HepG2 (cell line): ENCODE measurements at regions not wholly inside any gene's neighbourhood (a gene's known extent, or its start where the extent isn't known, plus 50 kb on each side); places are given as distances from the start of the nearest gene placed in this dataset.

Experiments
- ATAC-seq: fragments of 200-7000 bp; cut with Tn5 transposase; 3 replicates; pipeline ENCODE4 v1.9.1; 2020; ENCODE audit warnings: mild to moderate bottlenecking, moderate library complexity
- BruUV-seq: library from RNA; stranded (reverse); fragments of 400-500 nt; replicated peaks from 2 replicates; lab custom pipeline; 2021; lab: Mats Ljungman, UMichigan
- CTCF ChIA-PET: fragments of 300-600 bp; formaldehyde crosslinking; extraction: SDS; loops from one replicate; lab custom pipeline; 2021; ENCODE audit warnings: low total read pairs, inconsistent platforms, low intra/inter-chr PET ratio; lab: Yijun Ruan, JAX
- POLR2A ChIA-PET: fragments of 350-600 bp; sonication (Branson Sonifier 250); formaldehyde crosslinking; loops from one replicate; lab custom pipeline; 2020; ENCODE audit warnings: antibody characterized with exemption, inconsistent platforms; lab: Yijun Ruan, JAX
- DNase-seq: peaks from one replicate; pipeline ENCODE4 v3.0.0-alpha.2; 2015; ENCODE audit warnings: low spot score
- FAIRE-seq: peaks from 3 replicates; lab custom pipeline; 2011; peaks lifted over from hg19 to GRCh38; lab: Jason Lieb, UNC
- H2AFZ ChIP-seq: one replicate; pipeline ENCODE4 v1.6.1; 2011; ENCODE audit warnings: low read length, inconsistent platforms
- H3K27ac ChIP-seq: fragments of 300-600 bp; 3 replicates; pipeline ENCODE4 v1.8.0; 2011; ENCODE audit warnings: mixed run types, mild to moderate bottlenecking, mixed read lengths, low read length, inconsistent platforms; ENCODE audit not compliant: insufficient read depth; ENCODE audit errors: extremely low read length
- H3K27me3 ChIP-seq, 2 experiments: fragments of 200-600 bp in 1 of 2; 2 replicates in 1 of 2; 3 replicates in 1 of 2; pipeline versions ENCODE4 v1.6.0 to v1.8.0; 2011; ENCODE audit warnings: low read length in 2 of 2, mild to moderate bottlenecking in 2 of 2, moderate library complexity in 2 of 2, inconsistent platforms in 1 of 2; ENCODE audit not compliant: insufficient read depth in 2 of 2, control insufficient read depth in 1 of 2
- H3K36me3 ChIP-seq, 2 experiments: fragments of 200-600 bp in 1 of 2; replicated peaks in 1 of 2; 2 replicates in 1 of 2; 3 replicates in 1 of 2; pipeline versions ENCODE4 v1.5.1 to v1.8.0; 2011; ENCODE audit warnings: low read length in 2 of 2, inconsistent platforms in 1 of 2; ENCODE audit not compliant: insufficient read depth in 2 of 2, control insufficient read depth in 1 of 2
- H3K4me1 ChIP-seq: 2 replicates; pipeline ENCODE4 v1.5.1; 2012; ENCODE audit warnings: low read length, inconsistent platforms; ENCODE audit not compliant: insufficient read depth
- H3K4me2 ChIP-seq: 2 replicates; pipeline ENCODE4 v1.6.0; 2011; ENCODE audit warnings: low read depth, low read length, inconsistent platforms
- H3K4me3 ChIP-seq, 3 experiments: fragments of 200-600 bp in 1 of 3; sonication (generic), shearing (Covaris generic) in 1 of 3; replicated peaks in 1 of 3; 2 replicates each; pipeline ENCODE4 v1.5.1; 2011 to 2016; ENCODE audit warnings: low read length in 3 of 3, inconsistent platforms in 2 of 3, low read depth in 2 of 3, mild to moderate bottlenecking in 2 of 3, control low read depth in 1 of 3, mixed read lengths in 1 of 3; ENCODE audit not compliant: insufficient read depth in 1 of 3
- H3K79me2 ChIP-seq: one replicate; pipeline ENCODE4 v1.6.1; 2011; ENCODE audit warnings: low read length, inconsistent platforms; ENCODE audit not compliant: insufficient read depth
- H3K9ac ChIP-seq: 2 replicates; pipeline ENCODE4 v1.6.0; 2011; ENCODE audit warnings: mild to moderate bottlenecking, low read depth, low read length, inconsistent platforms; ENCODE audit not compliant: insufficient read depth
- H3K9me3 ChIP-seq: 2 replicates; pipeline ENCODE4 v1.5.1; 2012; ENCODE audit warnings: mild to moderate bottlenecking, low read length
- H4K20me1 ChIP-seq: 2 replicates; pipeline ENCODE4 v1.6.0; 2011; ENCODE audit warnings: inconsistent platforms, mild to moderate bottlenecking, low read length, moderate library complexity; ENCODE audit not compliant: insufficient read depth
- ARID5B ChIP-seq: IDR thresholded peaks from 2 replicates; pipeline ENCODE4 v1.4.0; 2020; ENCODE audit warnings: mild to moderate bottlenecking, missing genetic modification reagents
- ESRRA ChIP-seq: sonication (generic); formaldehyde crosslinking; IDR thresholded peaks from 2 replicates; pipeline ENCODE4 v1.5.1; 2020; ENCODE audit warnings: mild to moderate bottlenecking, low read depth, missing genetic modification reagents
- HNF4A ChIP-seq: sonication (generic); formaldehyde crosslinking; IDR thresholded peaks from 2 replicates; pipeline ENCODE4 v1.4.0; 2020; ENCODE audit warnings: missing genetic modification reagents
- HNRNPLL ChIP-seq: fragments of 200-400 bp; formaldehyde crosslinking; IDR thresholded peaks from 2 replicates; pipeline ENCODE4 v1.6.1; 2017; ENCODE audit warnings: mild to moderate bottlenecking, low read depth, low read length; ENCODE audit not compliant: poor library complexity, severe bottlenecking
- HOXA3 ChIP-seq: sonication (generic); formaldehyde crosslinking; IDR thresholded peaks from 2 replicates; pipeline ENCODE4 v1.5.0; 2020; ENCODE audit warnings: missing genetic modification reagents
- JUN ChIP-seq: sonication (generic); formaldehyde crosslinking; IDR thresholded peaks from 2 replicates; pipeline ENCODE4 v1.4.0; 2020; ENCODE audit warnings: mild to moderate bottlenecking, missing genetic modification reagents
- KLF13 ChIP-seq: sonication (generic); formaldehyde crosslinking; IDR thresholded peaks from 2 replicates; pipeline ENCODE4 v1.4.0; 2020; ENCODE audit warnings: mild to moderate bottlenecking, missing genetic modification reagents
- SAFB2 ChIP-seq: sonication (generic); formaldehyde crosslinking; IDR thresholded peaks from 2 replicates; pipeline ENCODE4 v1.5.1; 2020; ENCODE audit warnings: missing genetic modification reagents, low read depth, mild to moderate bottlenecking, borderline replicate concordance
- SIX4 ChIP-seq: sonication (generic); formaldehyde crosslinking; IDR thresholded peaks from 2 replicates; pipeline ENCODE4 v1.4.0; 2020; ENCODE audit warnings: missing genetic modification reagents
- ZNF260 ChIP-seq: sonication (generic); formaldehyde crosslinking; IDR thresholded peaks from 2 replicates; pipeline ENCODE4 v1.4.0; 2020; ENCODE audit warnings: missing genetic modification reagents, low read depth, mild to moderate bottlenecking, borderline replicate concordance
- ZNF451 ChIP-seq: sonication (generic); formaldehyde crosslinking; IDR thresholded peaks from 2 replicates; pipeline ENCODE4 v1.5.0; 2020; ENCODE audit warnings: mild to moderate bottlenecking, missing genetic modification reagents
- ZNF784 ChIP-seq: sonication (generic); formaldehyde crosslinking; IDR thresholded peaks from 2 replicates; pipeline ENCODE4 v1.5.1; 2020; ENCODE audit warnings: missing genetic modification reagents, mild to moderate bottlenecking, borderline replicate concordance
- ZNF83 ChIP-seq: sonication (generic); formaldehyde crosslinking; IDR thresholded peaks from 2 replicates; pipeline ENCODE4 v1.4.0; 2020; ENCODE audit warnings: missing genetic modification reagents, mild to moderate bottlenecking, borderline replicate concordance
- ZSCAN12 ChIP-seq: sonication (generic); formaldehyde crosslinking; IDR thresholded peaks from 2 replicates; pipeline ENCODE4 v1.9.0; 2021; ENCODE audit warnings: mild to moderate bottlenecking, missing genetic modification reagents
- WGBS: methylation state at CpG from one replicate; pipeline ENCODE4 v1.1.6; 2017; ENCODE audit warnings: low lambda C conversion rate; 5-methylcytosine and 5-hydroxymethylcytosine counted together
- in situ Hi-C: cut with HindIII; loops from 2 replicates; pipeline ENCODE4 v1.10.0; 2017; ENCODE audit warnings: low pct_unique_long_range_greater_than_20kb; ENCODE audit not compliant: extremely low pct_ligation_motif_present
- intact Hi-C: fragments of 100-400 bp; cut with micrococcal nuclease; formaldehyde crosslinking; loops from one replicate; pipeline ENCODE4 v1.10.0; 2022; ENCODE audit not compliant: unreplicated experiment

DNA sequence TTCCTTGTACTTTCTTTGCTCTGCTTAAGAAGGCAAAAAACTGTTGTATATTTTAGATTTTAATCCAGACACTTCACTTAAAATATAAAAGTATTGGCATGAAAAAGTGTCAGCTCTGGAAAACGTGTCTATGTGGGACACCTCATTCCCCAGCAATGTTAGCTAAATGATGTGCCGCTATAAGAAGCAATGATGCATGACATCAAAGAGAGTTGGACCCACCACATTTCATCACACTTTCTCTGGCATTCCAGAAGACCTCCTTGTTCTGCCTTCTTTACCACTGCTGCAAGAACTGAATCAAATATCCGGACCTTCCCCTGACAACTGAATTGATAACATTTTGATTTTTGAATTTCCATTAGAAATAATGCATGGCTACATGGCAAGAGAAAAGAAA is 242.4 kb upstream of the TANK start:
- Histone ChIP-seq H3K4me1 (no peaks in the 10 kb centered on the region), H3K27ac (no peak overlapping the region), H3K36me3 (no peaks in the 10 kb centered on the region), H3K79me2 (no peaks in the 10 kb centered on the region), H3K27me3 (no peaks in the 10 kb centered on the region), H3K9ac (no peak overlapping the region), H2AFZ (no peak overlapping the region), H3K9me3 (no peaks in the 10 kb centered on the region), H3K4me2 (no peak overlapping the region), H3K4me3 (no peak overlapping the region), H4K20me1 (no peaks in the 10 kb centered on the region)
- no TSS peak for BruUV-seq
- in situ Hi-C loops (no loop called here), intact Hi-C loops (loop anchor here (5.0 kb wide), 2 partner anchors 491 to 806 kb away; no protein-coding TSS in a partner anchor)
- ChIA-PET POLR2A (no interaction called here), CTCF (no interaction called here)
- 19% methylated on average over 3 of the region's 3 CpGs for WGBS
- no peak for TF ChIP-seq SAFB2 (CRISPR knock-in tag)
- FAIRE-seq (no peak), DNase-seq (no peak), ATAC-seq (no peak)

DNA sequence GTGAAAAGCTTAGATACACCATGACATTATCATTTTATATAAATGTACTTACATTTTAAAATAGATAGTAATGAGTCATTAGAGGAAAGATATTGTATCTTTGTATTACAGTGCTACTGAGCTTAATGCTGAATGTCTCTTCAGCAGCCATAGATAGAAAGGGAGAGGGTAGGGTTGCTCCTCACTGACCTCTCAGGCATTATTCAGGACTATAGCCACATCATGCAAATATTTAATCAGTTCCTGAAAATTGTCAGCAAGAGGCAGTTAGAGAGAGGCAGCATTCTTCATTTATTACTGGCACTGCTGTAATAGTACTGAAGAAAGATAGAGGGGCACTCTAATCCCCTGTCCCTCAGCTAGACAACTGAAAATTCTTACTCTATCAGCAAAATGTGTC is 242.0 kb upstream of the TANK start:
- in situ Hi-C loops = no loop called here
- no TSS peak for BruUV-seq
- H4K20me1 ChIP-seq = no peaks in the 10 kb centered on the region

More for the DNA sequence above, 242.0 kb upstream of the TANK start:
- no peak for TF ChIP-seq ZNF83 (CRISPR knock-in tag)
- TF ChIP-seq HNRNPLL = no peak
- TF ChIP-seq JUN (CRISPR knock-in tag) = no peak
- no peak for TF ChIP-seq KLF13 (CRISPR knock-in tag)
- no peak for TF ChIP-seq ZSCAN12
- TF ChIP-seq ZNF260 = no peak
- TF ChIP-seq SIX4 = no peak
- TF ChIP-seq ESRRA (CRISPR knock-in tag) = no peak
- no peak for TF ChIP-seq ZNF784 (CRISPR knock-in tag)
- TF ChIP-seq ZNF451 = no peak
- no peak for TF ChIP-seq ARID5B (CRISPR knock-in tag)
- no peak for TF ChIP-seq HNF4A (CRISPR knock-in tag)
- TF ChIP-seq HOXA3 (CRISPR knock-in tag) = no peak
- no peak overlapping the region for H2AFZ ChIP-seq
- no peak overlapping the region for H3K27ac ChIP-seq
- no peak overlapping the region for H3K9ac ChIP-seq
- POLR2A ChIA-PET = no interaction called here
- no peak for DNase-seq
- no peak overlapping the region for H3K4me3 ChIP-seq
- no peaks in the 10 kb centered on the region for H3K27me3 ChIP-seq
- H3K4me2 ChIP-seq = no peak overlapping the region
- ATAC-seq = no peak
- no peak for FAIRE-seq
- CTCF ChIA-PET = no interaction called here
- no peaks in the 10 kb centered on the region for H3K36me3 ChIP-seq
- H3K79me2 ChIP-seq = no peaks in the 10 kb centered on the region
- intact Hi-C loops = loop anchor here (5.0 kb wide), 2 partner anchors 491 to 806 kb away; no protein-coding TSS in a partner anchor
- H3K9me3 ChIP-seq = no peaks in the 10 kb centered on the region
- H3K4me1 ChIP-seq = no peaks in the 10 kb centered on the region
